GM12891 (cell line): ENCODE measurements at regions not wholly inside any gene's neighbourhood (a gene's known extent, or its start where the extent isn't known, plus 50 kb on each side); places are given as distances from the start of the nearest gene placed in this dataset.

Experiments used
- POLR2A ChIP-seq: IDR thresholded peaks from 2 replicates; pipeline ENCODE4 v1.6.1; 2011; ENCODE audit warnings: low read depth, low read length, control low read depth
- POLR2AphosphoS5 ChIP-seq: IDR thresholded peaks from 2 replicates; pipeline ENCODE4 v1.6.1; 2011; ENCODE audit warnings: low read depth, low read length, control low read depth
- POU2F2 ChIP-seq: IDR thresholded peaks from 2 replicates; pipeline ENCODE4 v1.6.1; 2011; ENCODE audit warnings: low read depth, mild to moderate bottlenecking, control low read depth, low read length, moderate library complexity
- SPI1 ChIP-seq: IDR thresholded peaks from 2 replicates; pipeline ENCODE4 v1.6.1; 2011; ENCODE audit warnings: low read depth, low read length, control low read depth
- TAF1 ChIP-seq: IDR thresholded peaks from 2 replicates; pipeline ENCODE4 v1.6.1; 2011; ENCODE audit warnings: low read depth, low read length, control low read depth

- TF ChIP-seq POLR2A (no peak), POLR2AphosphoS5 (no peak), TAF1 (no peak), SPI1 (no peak), POU2F2 (no peak)
These were observed 197.8 kb downstream of the CTTN start for GRCh38 chr11:70596091-70596490.
